Ovary (tissue), 7 donors: ENCODE measurements at regions not wholly inside any gene's neighbourhood (a gene's known extent, or its start where the extent isn't known, plus 50 kb on each side); places are given as distances from the start of the nearest gene placed in this dataset.

ENCODE experiments used
- DNase-seq, 5 donors: peaks; one replicate each; pipeline ENCODE4 v3.0.0-alpha.2; 2019 to 2020
- H3K27ac ChIP-seq, 2 donors: fragments of 200-600 bp; one replicate each; pipeline versions ENCODE4 v1.5.1 to v1.8.0; 2019 to 2022
- H3K27me3 ChIP-seq: fragments of 200-600 bp; one replicate; pipeline ENCODE4 v1.8.0; 2022
- H3K36me3 ChIP-seq: fragments of 200-600 bp; sonication (generic); one replicate; pipeline ENCODE4 v1.5.1; 2019
- H3K4me1 ChIP-seq: one replicate; pipeline ENCODE4 v1.8.1; 2013; ENCODE audit warnings: mild to moderate bottlenecking, moderate library complexity; ENCODE audit not compliant: insufficient read depth
- H3K4me3 ChIP-seq: fragments of 200-600 bp; sonication (generic); one replicate; pipeline ENCODE4 v1.5.1; 2017
- H3K9me3 ChIP-seq, 2 donors: fragments of 200-600 bp in 1 of 2; sonication (generic) in 1 of 2; one replicate each; pipeline versions ENCODE4 v1.5.1 to v1.8.1; 2013 to 2019; ENCODE audit warnings: mild to moderate bottlenecking in 1 of 2, moderate library complexity in 1 of 2
- EP300 ChIP-seq: sonication (generic); formaldehyde crosslinking; IDR thresholded peaks from one replicate; pipeline ENCODE4 v1.6.1; 2017; ENCODE audit warnings: antibody characterized with exemption
- POLR2A ChIP-seq: fragments of 450-650 bp; IDR thresholded peaks from one replicate; pipeline ENCODE4 v1.6.1; 2017; ENCODE audit warnings: antibody characterized with exemption, mild to moderate bottlenecking, moderate library complexity
- WGBS, 3 donors: extraction: QIAGEN DNeasy Blood & Tissue Kit in 1 of 3; methylation state at CpG; one replicate each; pipeline versions ENCODE4 v1.1.5 to v1.1.7; 2013 to 2017; 5-methylcytosine and 5-hydroxymethylcytosine counted together
- intact Hi-C, 4 donors: fragments of 100-400 bp; cut with DNase I; formaldehyde crosslinking; loops; one replicate each; pipeline versions ENCODE4 v1.11.0 to v1.15.1; 2022 to 2023
- TF ChIP-seq, protein P1 (sequence below), 3 donors: fragments of 450-650 bp in 2 of 3; fragments of 200-600 bp in 1 of 3; IDR thresholded peaks; one replicate each; pipeline versions ENCODE4 v1.5.1 to v1.8.0; 2016 to 2022; ENCODE audit warnings: antibody characterized with exemption in 3 of 3, mild to moderate bottlenecking in 1 of 3
- donor health status: DM: no; HTN: no; CAD: no; lungs with moderate emphysema.
- donor health status: DM: no; HTN: no; CAD: no.
- donor health status: Bipolar disorder and iron deficiency.
- donor health status: DM: no; HTN: no; CAD: no.
- donor health status: DM: yes; HTN: yes; CAD: no.

DNA sequence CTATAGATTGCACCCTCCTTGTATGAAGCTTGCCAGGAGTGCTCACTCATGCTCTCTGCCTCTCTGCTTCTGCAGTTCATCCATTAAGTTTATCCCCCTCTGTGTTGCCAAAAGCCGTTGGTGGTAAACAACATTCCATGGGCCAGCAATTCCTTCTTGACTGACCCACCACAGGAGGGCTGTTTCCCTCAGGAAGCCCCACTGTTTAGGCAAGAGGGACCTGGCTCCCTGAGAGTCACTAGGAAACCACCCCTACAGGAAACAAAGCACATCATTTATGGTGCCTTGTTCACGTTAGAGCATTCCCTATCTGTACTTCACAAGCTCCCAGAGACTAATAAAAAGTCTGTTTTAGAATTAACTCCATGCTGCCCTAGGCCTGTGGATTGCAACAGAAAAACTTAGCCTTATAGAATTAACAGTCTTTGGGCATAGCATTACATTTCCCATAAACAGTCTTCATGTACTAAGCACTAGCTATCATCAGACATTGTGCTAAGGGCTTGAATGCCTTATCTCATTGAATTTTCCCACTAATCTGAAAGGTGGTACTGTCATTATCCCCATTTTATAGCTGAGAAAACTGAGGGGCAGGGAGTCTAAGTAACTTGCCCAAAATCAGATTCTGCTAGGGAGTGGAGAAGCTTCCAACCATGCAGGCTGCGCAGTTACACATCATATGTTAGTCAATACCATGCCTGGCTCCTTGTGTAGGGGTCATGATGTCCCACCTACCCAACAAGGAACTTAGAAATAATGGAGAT, 149.9 kb downstream of the SHQ1 start:
- WGBS, 3 donors = 35 to 38% (median 36%) methylated on average over 3 of the region's 3 CpGs
- no peak for DNase-seq
- Histone ChIP-seq H3K36me3 (no peaks in the 10 kb centered on the region), H3K27ac (no peak overlapping the region), H3K27me3 (no peaks in the 10 kb centered on the region), H3K4me1 (no peaks in the 10 kb centered on the region), H3K4me3 (no peak overlapping the region), H3K9me3 (no peaks in the 10 kb centered on the region)
- intact Hi-C loops = no loop called here
- no peak for TF ChIP-seq EP300
- TF ChIP-seq POLR2A = no peak
- TF ChIP-seq, protein P1, sequence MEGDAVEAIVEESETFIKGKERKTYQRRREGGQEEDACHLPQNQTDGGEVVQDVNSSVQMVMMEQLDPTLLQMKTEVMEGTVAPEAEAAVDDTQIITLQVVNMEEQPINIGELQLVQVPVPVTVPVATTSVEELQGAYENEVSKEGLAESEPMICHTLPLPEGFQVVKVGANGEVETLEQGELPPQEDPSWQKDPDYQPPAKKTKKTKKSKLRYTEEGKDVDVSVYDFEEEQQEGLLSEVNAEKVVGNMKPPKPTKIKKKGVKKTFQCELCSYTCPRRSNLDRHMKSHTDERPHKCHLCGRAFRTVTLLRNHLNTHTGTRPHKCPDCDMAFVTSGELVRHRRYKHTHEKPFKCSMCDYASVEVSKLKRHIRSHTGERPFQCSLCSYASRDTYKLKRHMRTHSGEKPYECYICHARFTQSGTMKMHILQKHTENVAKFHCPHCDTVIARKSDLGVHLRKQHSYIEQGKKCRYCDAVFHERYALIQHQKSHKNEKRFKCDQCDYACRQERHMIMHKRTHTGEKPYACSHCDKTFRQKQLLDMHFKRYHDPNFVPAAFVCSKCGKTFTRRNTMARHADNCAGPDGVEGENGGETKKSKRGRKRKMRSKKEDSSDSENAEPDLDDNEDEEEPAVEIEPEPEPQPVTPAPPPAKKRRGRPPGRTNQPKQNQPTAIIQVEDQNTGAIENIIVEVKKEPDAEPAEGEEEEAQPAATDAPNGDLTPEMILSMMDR (IDR thresholded peaks at IDR 0.05) = no peak

DNA sequence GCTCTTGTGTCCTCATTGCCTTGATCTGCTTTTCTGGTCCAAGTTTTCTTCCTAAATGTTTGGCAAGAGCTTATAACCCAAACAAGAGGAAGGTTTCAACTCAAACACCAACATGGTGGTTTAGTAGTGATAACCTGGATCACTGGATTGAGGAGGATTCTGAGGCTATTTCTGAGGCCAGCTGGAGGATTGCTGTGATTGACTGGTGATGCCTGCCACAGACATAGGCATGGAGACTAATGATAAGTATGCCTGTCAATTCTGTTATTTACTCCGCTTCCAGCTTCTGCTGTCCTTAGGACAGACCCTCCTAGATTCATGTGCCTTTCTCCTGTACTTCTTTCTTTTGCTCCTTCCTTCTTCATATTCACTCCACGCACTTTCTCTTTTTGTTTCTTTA, 150.5 kb downstream of the SHQ1 start:
- WGBS, 3 donors = 80 to 88% (median 80%) methylated on average over 2 of the region's 2 CpGs
- no peak for DNase-seq

DNA sequence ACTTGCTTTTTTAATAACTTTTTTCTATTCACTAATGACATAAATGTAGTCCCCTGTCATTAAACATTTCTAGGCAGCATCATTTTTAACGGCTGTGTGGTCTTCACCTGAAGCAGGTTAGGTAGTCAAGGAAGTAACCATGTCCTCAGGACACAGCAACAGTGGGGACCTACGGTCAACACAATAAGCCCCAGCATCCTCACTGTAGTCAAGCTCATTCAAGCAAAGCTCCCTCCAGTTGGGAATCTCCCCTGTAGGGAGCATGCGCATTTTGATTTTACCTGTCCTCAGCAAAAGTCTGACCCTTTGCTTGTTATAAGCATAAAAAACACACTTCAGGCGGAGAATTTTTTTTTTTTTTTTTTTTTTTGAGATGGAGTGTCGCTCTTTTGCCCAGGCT, 151.4 kb downstream of the SHQ1 start:
- no peak for DNase-seq
- H3K4me3 ChIP-seq = no peak overlapping the region
- no peaks in the 10 kb centered on the region for H3K27me3 ChIP-seq
- H3K4me1 ChIP-seq = no peaks in the 10 kb centered on the region
- no peaks in the 10 kb centered on the region for H3K9me3 ChIP-seq
- no peaks in the 10 kb centered on the region for H3K36me3 ChIP-seq
- 90 to 96% (median 90%) methylated on average over 5 of the region's 5 CpGs for WGBS, 3 donors
- intact Hi-C loops = no loop called here
- TF ChIP-seq EP300 (no peak), POLR2A (no peak)
- TF ChIP-seq, protein P1 (IDR thresholded peaks at IDR 0.05) = no peak
- no peak overlapping the region for H3K27ac ChIP-seq

More for the DNA sequence above, 150.5 kb downstream of the SHQ1 start:
- TF ChIP-seq, protein P1 (IDR thresholded peaks at IDR 0.05) = no peak
- TF ChIP-seq POLR2A (no peak), EP300 (no peak)
- no peak overlapping the region for H3K27ac ChIP-seq
- H3K9me3 ChIP-seq = no peaks in the 10 kb centered on the region
- H3K27me3 ChIP-seq = no peaks in the 10 kb centered on the region
- intact Hi-C loops = no loop called here
- no peak overlapping the region for H3K4me3 ChIP-seq
- no peaks in the 10 kb centered on the region for H3K36me3 ChIP-seq
- no peaks in the 10 kb centered on the region for H3K4me1 ChIP-seq

DNA sequence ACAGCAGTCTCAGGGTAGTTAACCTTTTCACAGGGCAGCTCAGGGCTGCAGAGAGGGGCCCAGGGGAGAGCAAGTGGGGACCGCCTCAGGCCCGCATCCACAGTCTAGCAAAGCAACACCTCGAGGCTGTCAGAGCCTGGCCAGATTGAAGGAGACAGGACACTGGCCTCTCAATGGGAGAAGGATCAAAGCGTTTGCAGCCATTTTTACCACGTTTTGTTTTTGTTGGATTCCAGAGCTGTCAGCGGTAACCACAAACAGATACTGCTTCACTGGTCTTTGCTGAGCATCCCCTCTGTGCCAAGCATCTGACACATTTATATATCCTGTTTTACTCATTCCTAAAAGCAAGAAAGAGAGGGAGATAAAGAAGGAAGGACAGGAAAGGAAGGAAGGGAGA, 153.8 kb downstream of the SHQ1 start:
- no peak overlapping the region for H3K4me3 ChIP-seq
- H3K4me1 ChIP-seq = no peaks in the 10 kb centered on the region
- no peak for TF ChIP-seq POLR2A
- TF ChIP-seq, protein P1 (IDR thresholded peaks at IDR 0.05) = no peak
- TF ChIP-seq EP300 = no peak
- no peaks in the 10 kb centered on the region for H3K27me3 ChIP-seq
- no peaks in the 10 kb centered on the region for H3K9me3 ChIP-seq
- WGBS, 3 donors = 9 to 37% (median 24%) methylated on average over 6 of the region's 6 CpGs
- H3K27ac ChIP-seq = no peak overlapping the region
- DNase-seq = no peak
- intact Hi-C loops = no loop called here
- H3K36me3 ChIP-seq = no peaks in the 10 kb centered on the region
